ENCODE measurements at regions not wholly inside any gene's neighbourhood (a gene's known extent, or its start where the extent isn't known, plus 50 kb on each side); places are given as distances from the start of the nearest gene placed in this dataset.

GRCh38 chr10:78476844-78477243 is 443.2 kb downstream of the RPS24 start:
- Mint-ChIP-seq H3K27me3 (peaks cover 12 to 33% of the 10 kb centered on the region in 2 donors), H3K27ac (no peak overlapping the region), H3K4me3 (no peak overlapping the region), H3K36me3 (no peaks in the 10 kb centered on the region), H3K4me1 (no peaks in the 10 kb centered on the region), H3K9me3 (no peaks in the 10 kb centered on the region)
- DNase-seq: no peak
- no peak for ATAC-seq (replicated peaks)

GRCh38 chr10:78478919-78479318 is 445.3 kb downstream of the RPS24 start:
- Mint-ChIP-seq H3K4me1 (no peaks in the 10 kb centered on the region), H3K9me3 (no peaks in the 10 kb centered on the region), H3K27me3 (peaks cover 12 to 33% of the 10 kb centered on the region in 2 donors), H3K27ac (no peak overlapping the region), H3K36me3 (no peaks in the 10 kb centered on the region), H3K4me3 (no peak overlapping the region)
- no peak for DNase-seq
- no peak for ATAC-seq (replicated peaks)

DNA sequence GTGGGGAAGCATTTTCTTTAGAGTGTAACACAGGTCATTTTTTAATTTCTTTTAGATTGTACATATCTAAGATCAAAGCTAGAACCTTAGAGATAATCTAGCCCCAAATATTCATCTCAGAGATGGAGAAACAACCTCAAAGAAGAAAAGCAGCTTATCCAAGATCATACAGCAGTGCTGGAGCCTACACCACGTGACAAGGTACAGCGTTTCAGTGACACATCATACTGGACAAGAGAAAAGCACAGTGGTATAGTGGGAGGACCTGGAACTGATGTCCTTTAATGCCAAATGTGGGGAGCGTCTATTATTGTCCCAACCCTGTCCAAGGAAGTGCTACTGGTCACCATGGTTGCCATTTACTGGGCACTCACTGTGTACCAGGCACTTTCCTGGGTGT is 445.8 kb downstream of the RPS24 start:
- Mint-ChIP-seq H3K9me3 (no peaks in the 10 kb centered on the region), H3K27me3 (peaks cover 8 to 33% of the 10 kb centered on the region in 2 donors), H3K27ac (no peak overlapping the region), H3K4me3 (no peak overlapping the region), H3K36me3 (no peaks in the 10 kb centered on the region), H3K4me1 (no peaks in the 10 kb centered on the region)
- no peak for DNase-seq
- ATAC-seq (replicated peaks): no peak

DNA sequence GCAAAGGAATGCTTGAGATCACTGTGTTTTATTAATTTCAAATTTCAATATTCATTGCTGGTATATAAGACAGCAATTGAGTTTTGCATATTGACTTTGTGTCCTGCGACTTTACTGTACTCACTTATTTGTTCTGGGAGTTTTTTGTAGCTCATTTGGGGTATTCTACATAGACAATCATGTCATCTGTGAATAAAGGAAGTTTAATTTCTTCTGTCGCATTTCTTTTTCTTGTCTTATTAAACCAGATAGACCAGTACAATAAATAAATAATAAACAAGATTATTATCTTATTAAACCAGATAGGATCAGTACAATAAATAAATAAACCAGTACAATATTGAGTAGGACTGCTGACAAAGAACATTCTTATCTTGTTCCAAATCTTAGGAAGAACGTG is 448.2 kb downstream of the RPS24 start:
- no peaks in the 10 kb centered on the region for H3K36me3 Mint-ChIP-seq
- peaks cover 18 to 35% of the 10 kb centered on the region in 2 donors for H3K27me3 Mint-ChIP-seq
- ATAC-seq (replicated peaks): no peak
- no peak overlapping the region for H3K27ac Mint-ChIP-seq
- no peaks in the 10 kb centered on the region for H3K9me3 Mint-ChIP-seq
- DNase-seq: no peak
- H3K4me1 Mint-ChIP-seq: no peaks in the 10 kb centered on the region
- H3K4me3 Mint-ChIP-seq: no peak overlapping the region

GRCh38 chr10:78483641-78484040 is 450.0 kb downstream of the RPS24 start:
- no peak for ATAC-seq (replicated peaks)

DNA sequence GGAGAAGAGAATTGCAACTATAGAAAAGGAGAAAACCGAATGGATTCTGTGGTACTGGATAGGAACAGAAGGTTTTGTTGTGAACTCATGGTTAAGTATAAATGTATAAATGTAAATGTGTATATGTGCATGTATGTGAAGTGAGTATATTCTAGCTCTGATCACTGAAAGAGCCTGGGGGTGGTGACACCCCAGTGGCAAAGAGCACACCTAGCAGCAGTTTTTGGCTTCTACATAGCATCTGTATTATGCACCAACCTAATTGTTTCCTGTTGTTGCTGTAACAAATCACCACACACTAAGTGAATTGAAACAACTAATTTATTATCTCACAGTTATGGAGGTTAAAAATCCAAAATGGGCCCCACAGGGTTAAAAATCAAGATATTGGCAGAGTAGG is 455.4 kb downstream of the RPS24 start:
- Mint-ChIP-seq H3K27me3 (peaks cover 35 to 36% of the 10 kb centered on the region in 2 donors), H3K36me3 (peaks cover 0 to 3% of the 10 kb centered on the region in 2 donors), H3K27ac (no peak overlapping the region), H3K4me1 (no peaks in the 10 kb centered on the region), H3K9me3 (peaks cover 23 to 27% of the 10 kb centered on the region in 2 donors), H3K4me3 (no peak overlapping the region)
- no peak for DNase-seq
- ATAC-seq (replicated peaks): no peak

More at GRCh38 chr10:78483641-78484040, 450.0 kb downstream of the RPS24 start:
- DNase-seq: no peak
- Mint-ChIP-seq H3K36me3 (no peaks in the 10 kb centered on the region), H3K4me1 (no peaks in the 10 kb centered on the region), H3K4me3 (no peak overlapping the region), H3K27me3 (peaks cover 13 to 33% of the 10 kb centered on the region in 2 donors), H3K9me3 (peaks cover 0 to 3% of the 10 kb centered on the region in 2 donors), H3K27ac (no peak overlapping the region)

DNA sequence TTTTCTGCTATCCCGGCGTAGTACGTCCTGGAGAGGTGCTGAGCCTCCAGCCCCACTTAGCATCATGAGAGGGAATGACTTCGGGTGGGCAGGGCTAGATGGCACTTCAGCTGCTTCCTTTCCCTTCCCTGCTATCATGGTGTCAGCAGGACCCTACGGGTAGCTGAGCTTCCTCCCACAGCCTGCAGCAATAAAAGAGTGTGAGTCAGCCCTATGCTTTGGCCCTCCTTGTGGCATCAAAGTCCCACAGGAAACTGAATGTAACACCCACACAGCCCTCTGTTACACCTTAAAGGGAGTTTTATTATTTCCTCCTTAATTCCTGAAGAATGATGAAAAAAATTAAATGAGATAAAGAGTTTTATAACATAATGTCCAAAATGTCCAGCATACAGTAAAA is 458.1 kb downstream of the RPS24 start:
- Mint-ChIP-seq H3K27me3 (peaks cover 25 to 42% of the 10 kb centered on the region in 2 donors), H3K9me3 (peaks cover 23 to 29% of the 10 kb centered on the region in 2 donors), H3K27ac (no peak overlapping the region), H3K4me1 (no peaks in the 10 kb centered on the region), H3K36me3 (peaks cover 0 to 3% of the 10 kb centered on the region in 2 donors), H3K4me3 (no peak overlapping the region)
- ATAC-seq (replicated peaks) (no peak), DNase-seq (no peak)

- no peak overlapping the region for H3K4me3 Mint-ChIP-seq
- ATAC-seq (replicated peaks) (no peak), DNase-seq (no peak)
- peaks cover 25 to 41% of the 10 kb centered on the region in 2 donors for H3K27me3 Mint-ChIP-seq
- H3K36me3 Mint-ChIP-seq: peaks cover 0 to 3% of the 10 kb centered on the region in 2 donors
- peaks cover 23 to 29% of the 10 kb centered on the region in 2 donors for H3K9me3 Mint-ChIP-seq
- H3K27ac Mint-ChIP-seq: no peak overlapping the region
- H3K4me1 Mint-ChIP-seq: no peaks in the 10 kb centered on the region
These were observed 458.8 kb downstream of the RPS24 start for GRCh38 chr10:78492424-78492823.

- Mint-ChIP-seq H3K9me3 (peaks cover 21 to 23% of the 10 kb centered on the region in 2 donors), H3K36me3 (peaks cover 0 to 3% of the 10 kb centered on the region in 2 donors), H3K27me3 (peaks cover 25 to 41% of the 10 kb centered on the region in 2 donors), H3K4me3 (no peak overlapping the region), H3K4me1 (no peaks in the 10 kb centered on the region), H3K27ac (no peak overlapping the region)
- DNase-seq (no peak), ATAC-seq (replicated peaks) (no peak)
These were observed 460.5 kb downstream of the RPS24 start for GRCh38 chr10:78494179-78494578.

DNA sequence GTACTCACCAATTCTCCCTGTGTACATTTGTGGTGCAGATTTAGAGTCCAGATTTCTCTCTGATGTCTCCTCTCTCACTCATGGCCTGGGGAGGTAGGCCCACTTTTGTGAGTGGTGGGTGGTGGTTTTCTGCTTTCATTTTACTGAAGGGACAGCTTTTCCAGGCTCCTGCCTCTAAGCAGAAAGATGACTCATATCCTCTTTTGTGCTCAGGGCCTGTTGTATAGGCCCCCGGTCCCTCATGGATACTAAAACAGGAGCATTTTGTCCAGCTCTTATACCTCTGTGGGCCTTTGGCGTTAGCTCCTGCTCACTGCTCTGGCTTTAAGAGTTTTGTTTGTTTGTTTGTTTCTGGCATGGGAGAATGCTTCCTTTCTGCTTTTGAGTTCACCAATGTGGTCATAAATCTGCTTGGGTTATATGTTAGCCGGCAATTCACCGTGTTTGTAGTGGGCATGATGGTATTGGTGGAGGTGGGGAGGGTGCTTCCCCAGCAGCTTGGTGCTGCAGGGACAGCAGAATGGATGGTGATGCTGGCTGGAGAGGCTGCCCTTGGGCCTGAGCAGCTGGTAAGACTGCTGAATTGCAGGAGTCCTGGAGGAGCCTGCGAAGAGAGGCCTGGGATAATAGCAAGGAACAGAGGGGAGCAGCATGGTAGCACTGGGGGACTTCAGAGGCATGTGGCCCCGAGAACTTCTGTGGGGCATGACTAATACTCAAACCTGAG is 468.7 kb downstream of the RPS24 start:
- Mint-ChIP-seq H3K4me1 (no peaks in the 10 kb centered on the region), H3K36me3 (no peaks in the 10 kb centered on the region), H3K4me3 (no peak overlapping the region), H3K27ac (no peak overlapping the region), H3K27me3 (peaks cover 9 to 19% of the 10 kb centered on the region in 2 donors), H3K9me3 (no peaks in the 10 kb centered on the region)
- ATAC-seq (replicated peaks): no peak
- no peak for DNase-seq

- Mint-ChIP-seq H3K4me3 (no peak overlapping the region), H3K27ac (no peak overlapping the region), H3K9me3 (no peaks in the 10 kb centered on the region), H3K27me3 (peaks cover 15 to 26% of the 10 kb centered on the region in 2 donors), H3K4me1 (no peaks in the 10 kb centered on the region), H3K36me3 (no peaks in the 10 kb centered on the region)
- no peak for ATAC-seq (replicated peaks)
- DNase-seq: no peak
These were observed 470.5 kb downstream of the RPS24 start for GRCh38 chr10:78504181-78504580.

DNA sequence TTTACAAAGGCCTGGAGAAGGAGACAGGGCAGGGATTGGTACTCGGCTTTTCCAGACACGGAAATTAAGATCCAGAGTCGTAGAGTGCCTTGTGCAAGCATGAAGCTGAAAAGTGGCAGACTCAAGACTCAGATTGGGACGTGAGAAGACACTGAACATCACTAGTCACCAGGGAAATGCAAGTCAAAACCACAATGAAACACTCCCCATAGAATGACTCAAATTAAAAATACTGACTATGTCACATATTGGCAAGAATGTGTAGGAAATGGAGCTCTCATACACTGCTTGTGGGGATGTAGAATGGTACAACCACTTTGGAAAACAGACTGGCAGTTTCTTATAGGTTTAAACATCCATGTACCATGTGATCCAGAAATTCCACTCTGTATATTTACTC is 472.0 kb downstream of the RPS24 start:
- no peak for DNase-seq
- H3K4me3 Mint-ChIP-seq: no peak overlapping the region
- no peaks in the 10 kb centered on the region for H3K36me3 Mint-ChIP-seq
- H3K27ac Mint-ChIP-seq: no peak overlapping the region
- no peaks in the 10 kb centered on the region for H3K4me1 Mint-ChIP-seq
- H3K9me3 Mint-ChIP-seq: no peaks in the 10 kb centered on the region
- ATAC-seq (replicated peaks): no peak
- peaks cover 16 to 27% of the 10 kb centered on the region in 2 donors for H3K27me3 Mint-ChIP-seq

DNA sequence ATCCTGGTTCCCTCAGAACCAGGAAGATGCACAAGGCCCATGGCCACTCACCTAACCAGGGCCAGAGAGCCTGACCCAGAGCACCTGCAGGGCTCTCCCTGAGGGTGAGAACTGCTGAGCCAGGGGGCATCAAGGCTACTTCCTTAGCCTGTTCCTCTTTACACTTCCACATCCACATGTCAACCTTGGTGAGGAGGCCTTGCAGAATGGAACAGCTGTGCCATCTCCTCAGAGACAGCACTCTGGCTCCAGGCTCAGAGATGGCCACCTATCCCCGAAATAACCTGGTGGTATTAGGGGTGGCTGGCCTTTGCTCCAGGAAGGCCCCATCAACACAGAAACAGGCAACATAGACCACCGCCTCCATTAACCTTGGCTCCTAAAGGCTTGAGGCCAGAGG is 473.0 kb downstream of the RPS24 start:
- H3K9me3 Mint-ChIP-seq: no peaks in the 10 kb centered on the region
- peaks cover 16 to 31% of the 10 kb centered on the region in 2 donors for H3K27me3 Mint-ChIP-seq
- no peak overlapping the region for H3K4me3 Mint-ChIP-seq
- ATAC-seq (replicated peaks) (no peak), DNase-seq (no peak)
- no peaks in the 10 kb centered on the region for H3K4me1 Mint-ChIP-seq
- H3K27ac Mint-ChIP-seq: no peak overlapping the region
- H3K36me3 Mint-ChIP-seq: no peaks in the 10 kb centered on the region

- ATAC-seq (replicated peaks): no peak
- no peak overlapping the region for H3K4me3 Mint-ChIP-seq
- no peak for DNase-seq
- H3K9me3 Mint-ChIP-seq: no peaks in the 10 kb centered on the region
- H3K36me3 Mint-ChIP-seq: no peaks in the 10 kb centered on the region
- no peak overlapping the region for H3K27ac Mint-ChIP-seq
- no peaks in the 10 kb centered on the region for H3K4me1 Mint-ChIP-seq
- peaks cover 16 to 27% of the 10 kb centered on the region in 2 donors for H3K27me3 Mint-ChIP-seq
These were observed 474.0 kb downstream of the RPS24 start for GRCh38 chr10:78507510-78508160.
